ENCODE measurements at regions not wholly inside any gene's neighbourhood (a gene's known extent, or its start where the extent isn't known, plus 50 kb on each side); places are given as distances from the start of the nearest gene placed in this dataset.
"Not testable (repeated sequence)": the region's sequence is repeated elsewhere in the genome, so short reads cannot be mapped to it uniquely, and the experiment has no call there.

GRCh38 chr5:57429513-57430120 lies 53.0 kb downstream of the ACTBL2 start:
- no peak for DNase-seq (ENCODE audit: low read depth in 1 of 2, low spot score in 1 of 2)

GRCh38 chr5:57429021-57429420 lies 53.6 kb downstream of the ACTBL2 start:
- not testable (repeated sequence) for DNase-seq (ENCODE audit: low read depth in 1 of 2, low spot score in 1 of 2)

GRCh38 chr5:57422993-57423392 lies 59.6 kb downstream of the ACTBL2 start:
- DNase-seq (ENCODE audit: low read depth in 1 of 2, low spot score in 1 of 2), result no peak

- no peak for DNase-seq (ENCODE audit: low read depth in 1 of 2, low spot score in 1 of 2)
These were observed 60.3 kb downstream of the ACTBL2 start for GRCh38 chr5:57422341-57422740.

- no peak for DNase-seq (ENCODE audit: low read depth in 1 of 2, low spot score in 1 of 2)
These were observed 61.8 kb downstream of the ACTBL2 start for GRCh38 chr5:57420801-57421200.

- no peak for DNase-seq (ENCODE audit: low read depth in 1 of 2, low spot score in 1 of 2)
These were observed 64.6 kb downstream of the ACTBL2 start for GRCh38 chr5:57417971-57418370.

- DNase-seq (ENCODE audit: low read depth in 1 of 2, low spot score in 1 of 2), result no peak
These were observed 65.3 kb downstream of the ACTBL2 start for GRCh38 chr5:57417320-57417719.

- DNase-seq (ENCODE audit: low read depth in 1 of 2, low spot score in 1 of 2), result no peak
These were observed 66.2 kb downstream of the ACTBL2 start for GRCh38 chr5:57416278-57416994.

- DNase-seq (ENCODE audit: low read depth in 1 of 2, low spot score in 1 of 2), result no peak
These were observed 67.8 kb downstream of the ACTBL2 start for GRCh38 chr5:57414857-57415256.

GRCh38 chr5:57414191-57414590 lies 68.4 kb downstream of the ACTBL2 start:
- DNase-seq (ENCODE audit: low read depth in 1 of 2, low spot score in 1 of 2), result no peak

- DNase-seq (ENCODE audit: low read depth in 1 of 2, low spot score in 1 of 2), result no peak
These were observed 69.5 kb downstream of the ACTBL2 start for GRCh38 chr5:57413145-57413544.

- no peak for DNase-seq (ENCODE audit: low read depth in 1 of 2, low spot score in 1 of 2)
These were observed 69.9 kb downstream of the ACTBL2 start for GRCh38 chr5:57412680-57413079.

GRCh38 chr5:57411982-57412381 lies 70.6 kb downstream of the ACTBL2 start:
- no peak for DNase-seq (ENCODE audit: low read depth in 1 of 2, low spot score in 1 of 2)

GRCh38 chr5:57410374-57411320 lies 72.0 kb downstream of the ACTBL2 start:
- no peak for DNase-seq (ENCODE audit: low read depth in 1 of 2, low spot score in 1 of 2)

GRCh38 chr5:57408714-57409113 lies 73.9 kb downstream of the ACTBL2 start:
- DNase-seq (ENCODE audit: low read depth in 1 of 2, low spot score in 1 of 2), result no peak

GRCh38 chr5:57408285-57408684 lies 74.3 kb downstream of the ACTBL2 start:
- no peak for DNase-seq (ENCODE audit: low read depth in 1 of 2, low spot score in 1 of 2)

GRCh38 chr5:57407391-57407790 lies 75.2 kb downstream of the ACTBL2 start:
- no peak for DNase-seq (ENCODE audit: low read depth in 1 of 2, low spot score in 1 of 2)

- no peak for DNase-seq (ENCODE audit: low read depth in 1 of 2, low spot score in 1 of 2)
These were observed 76.0 kb downstream of the ACTBL2 start for GRCh38 chr5:57406641-57407040.

GRCh38 chr5:57405984-57406383 lies 76.6 kb downstream of the ACTBL2 start:
- no peak for DNase-seq (ENCODE audit: low read depth in 1 of 2, low spot score in 1 of 2)

GRCh38 chr5:57402761-57403160 lies 79.8 kb downstream of the ACTBL2 start:
- DNase-seq (ENCODE audit: low read depth in 1 of 2, low spot score in 1 of 2), result no peak

GRCh38 chr5:57402348-57402747 lies 80.3 kb downstream of the ACTBL2 start:
- no peak for DNase-seq (ENCODE audit: low read depth in 1 of 2, low spot score in 1 of 2)
